IMR-90 (cell line): ENCODE measurements at regions not wholly inside any gene's neighbourhood (a gene's known extent, or its start where the extent isn't known, plus 50 kb on each side); places are given as distances from the start of the nearest gene placed in this dataset.

Source experiments
- CEBPB ChIP-seq: IDR thresholded peaks from 2 replicates; pipeline ENCODE4 v1.6.1; 2012; ENCODE audit warnings: low read depth, low read length, improper control_type of control experiment
- FOS ChIP-seq: fragments of 150-350 bp; IDR thresholded peaks from 2 replicates; pipeline ENCODE4 v1.6.1; 2016; ENCODE audit warnings: low read depth, low read length
- MXI1 ChIP-seq: IDR thresholded peaks from 2 replicates; pipeline ENCODE4 v1.6.1; 2012; ENCODE audit warnings: low read depth, mild to moderate bottlenecking, low read length, moderate library complexity, borderline replicate concordance
- NFE2L2 ChIP-seq: fragments of 150-350 bp; IDR thresholded peaks from 2 replicates; pipeline ENCODE4 v1.6.1; 2016; ENCODE audit warnings: low read depth, mild to moderate bottlenecking, low read length
- POLR2A ChIP-seq: IDR thresholded peaks from 2 replicates; pipeline ENCODE4 v1.6.1; 2012; ENCODE audit warnings: mild to moderate bottlenecking, low read depth, low read length
- RAD21 ChIP-seq: IDR thresholded peaks from 2 replicates; pipeline ENCODE4 v1.6.1; 2012; ENCODE audit warnings: low read length, improper control_type of control experiment

GRCh38 chr3:175869404-175869803 is 1010.3 kb downstream of the NAALADL2 start:
- TF ChIP-seq RAD21 (no peak), FOS (no peak), NFE2L2 (no peak), CEBPB (no peak), POLR2A (no peak), MXI1 (no peak)
